HG03175 (cell line): ENCODE measurements at regions not wholly inside any gene's neighbourhood (a gene's known extent, or its start where the extent isn't known, plus 50 kb on each side); places are given as distances from the start of the nearest gene placed in this dataset.

Experiments used
- ATAC-seq: cut with Tn5 transposase; IDR thresholded peaks from one replicate; pipeline ENCODE4 v1.9.1; 2021; ENCODE audit warnings: mild to moderate bottlenecking, moderate library complexity; ENCODE audit not compliant: unreplicated experiment

DNA sequence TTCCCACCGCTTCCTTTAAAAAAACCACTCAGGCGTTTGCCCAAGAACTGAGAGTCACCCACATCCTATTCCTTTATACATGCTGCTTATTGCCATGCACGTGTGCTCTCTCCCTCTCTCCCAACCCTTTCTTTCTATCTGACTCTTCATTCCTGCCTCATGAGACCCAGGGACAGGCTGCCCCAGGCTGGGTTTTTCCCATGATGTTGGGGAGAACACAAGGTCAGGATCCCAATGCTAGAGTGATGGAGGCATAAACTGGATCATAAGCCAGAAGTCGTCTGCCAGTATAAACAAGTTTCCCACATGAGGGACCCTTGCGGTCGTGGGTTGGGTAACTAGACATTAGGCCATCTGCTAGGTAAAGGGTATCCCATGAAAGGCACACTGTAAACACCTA is 64.9 kb downstream of the CD2 start:
- ATAC-seq: no peak

DNA sequence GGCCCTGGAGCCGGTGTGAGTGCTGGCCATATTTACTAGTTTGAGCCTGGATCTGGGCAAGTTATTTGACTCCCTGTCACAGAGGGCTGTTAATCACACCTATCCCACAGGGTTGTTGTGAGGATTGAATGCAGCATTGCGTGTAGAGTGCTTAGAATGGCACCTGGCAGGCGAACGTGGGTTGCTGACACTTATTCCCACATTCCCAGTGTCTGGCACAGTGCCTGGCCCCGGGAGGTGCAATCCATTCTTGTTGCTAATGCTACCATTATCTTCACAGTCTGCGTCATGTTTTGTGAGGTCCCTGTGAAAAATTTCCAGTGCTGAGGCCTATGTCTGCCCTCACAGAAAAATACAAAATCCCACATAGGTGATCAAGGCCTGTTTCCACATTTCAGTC is 66.1 kb downstream of the CD2 start:
- ATAC-seq: no peak

DNA sequence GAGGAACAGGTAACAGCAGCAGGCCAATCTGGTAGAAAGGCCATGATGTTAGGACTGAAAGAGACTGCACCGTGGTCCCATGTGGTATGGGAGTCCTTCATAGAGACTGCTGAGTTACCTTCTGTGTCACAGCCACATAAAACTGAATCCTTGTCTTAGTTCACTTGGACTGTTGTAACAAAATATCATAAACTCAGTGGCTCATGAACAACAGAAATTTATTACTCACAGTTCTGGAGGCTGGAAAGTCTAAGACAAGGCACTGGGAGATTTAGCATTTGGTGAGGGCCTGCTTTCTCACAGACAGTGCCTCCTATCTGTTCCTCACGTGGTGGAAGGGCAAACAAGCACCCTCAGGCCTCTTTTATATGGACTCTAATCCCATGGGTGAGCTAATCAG is 67.5 kb downstream of the CD2 start:
- no peak for ATAC-seq

DNA sequence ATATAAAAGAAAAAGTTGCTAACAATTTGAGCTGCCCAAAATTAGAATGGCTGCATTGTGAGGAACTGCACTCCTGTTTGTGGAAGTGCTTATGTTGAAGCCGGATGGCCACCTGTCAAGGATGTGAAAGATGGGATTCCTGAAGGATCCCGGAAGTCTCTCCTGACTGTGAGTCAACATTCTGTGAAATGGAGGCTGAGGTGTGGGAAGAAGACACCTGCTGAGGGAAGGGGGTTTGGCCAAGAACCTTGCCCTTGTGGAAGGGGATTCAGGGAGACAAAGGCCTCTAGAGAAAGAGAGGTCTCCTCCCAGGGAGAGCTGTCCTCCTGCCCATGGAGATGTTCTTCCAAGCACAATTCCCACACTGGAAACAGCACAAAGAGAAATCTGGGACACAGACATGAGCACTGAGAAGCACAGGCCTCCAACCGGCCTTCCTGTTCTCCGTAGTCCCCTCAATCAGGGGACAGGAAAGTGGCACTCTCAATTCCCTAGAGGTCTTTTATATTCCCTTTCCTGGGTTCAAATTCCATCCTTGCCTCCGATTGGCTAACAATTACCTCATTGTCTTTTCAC is 70.5 kb downstream of the CD2 start:
- ATAC-seq: no peak

DNA sequence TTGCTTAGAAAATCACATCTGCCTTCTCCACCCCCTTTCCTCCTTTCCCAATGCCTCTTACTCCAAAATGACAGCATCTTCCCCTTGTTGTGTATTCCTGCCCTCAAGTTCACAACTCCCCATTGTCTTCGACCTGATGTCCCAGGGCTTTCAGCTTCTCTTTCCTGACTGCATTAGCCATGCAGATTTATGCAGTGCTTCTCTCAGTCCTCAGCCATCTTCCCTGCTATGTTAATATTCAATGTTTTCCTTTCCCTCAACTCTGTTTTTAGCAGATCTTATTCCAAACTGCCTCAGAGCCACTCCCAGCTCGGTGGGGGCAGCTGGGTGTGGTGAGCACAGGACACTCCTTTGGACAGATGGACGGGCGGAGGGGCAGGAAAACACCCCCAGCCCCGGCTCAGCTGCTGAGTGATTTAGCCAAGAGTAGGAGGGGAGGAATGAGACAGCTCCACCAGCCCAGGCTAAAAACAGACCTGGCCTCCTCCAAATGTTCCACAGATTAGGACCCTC is 71.0 kb downstream of the CD2 start:
- no peak for ATAC-seq

DNA sequence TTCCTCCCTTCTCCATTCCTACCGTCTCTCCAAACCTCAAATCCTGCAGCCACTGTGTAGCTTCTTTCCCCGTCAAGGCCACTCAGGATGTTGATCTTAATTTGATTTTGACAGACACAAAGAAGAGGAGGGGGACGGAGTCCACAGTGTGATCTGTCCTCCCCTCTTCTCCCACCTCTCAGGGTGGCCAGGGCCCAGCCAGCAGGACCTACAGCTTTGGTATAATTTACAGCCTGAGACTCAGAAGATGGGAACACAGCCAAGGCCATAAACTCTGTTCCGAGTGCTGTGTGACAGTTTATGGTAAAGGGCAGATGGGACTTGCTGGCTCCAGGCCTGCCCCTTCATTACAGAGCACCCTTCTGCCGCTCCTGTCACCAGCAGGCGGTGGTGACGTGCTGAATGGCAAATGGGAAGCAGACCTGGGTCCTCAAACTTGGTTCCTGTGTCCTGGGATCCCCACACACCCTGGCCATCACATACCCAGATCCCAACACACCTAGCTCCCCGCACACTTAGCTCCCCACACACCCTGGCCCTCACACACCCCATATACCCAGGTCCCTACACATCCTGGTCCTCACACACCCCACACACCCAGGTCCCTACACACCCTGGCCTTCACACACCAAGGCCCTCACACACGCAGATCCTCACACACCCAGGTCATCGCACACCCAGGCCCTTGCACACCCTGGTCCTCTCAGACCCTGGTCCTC is 71.6 kb downstream of the CD2 start:
- no peak for ATAC-seq

DNA sequence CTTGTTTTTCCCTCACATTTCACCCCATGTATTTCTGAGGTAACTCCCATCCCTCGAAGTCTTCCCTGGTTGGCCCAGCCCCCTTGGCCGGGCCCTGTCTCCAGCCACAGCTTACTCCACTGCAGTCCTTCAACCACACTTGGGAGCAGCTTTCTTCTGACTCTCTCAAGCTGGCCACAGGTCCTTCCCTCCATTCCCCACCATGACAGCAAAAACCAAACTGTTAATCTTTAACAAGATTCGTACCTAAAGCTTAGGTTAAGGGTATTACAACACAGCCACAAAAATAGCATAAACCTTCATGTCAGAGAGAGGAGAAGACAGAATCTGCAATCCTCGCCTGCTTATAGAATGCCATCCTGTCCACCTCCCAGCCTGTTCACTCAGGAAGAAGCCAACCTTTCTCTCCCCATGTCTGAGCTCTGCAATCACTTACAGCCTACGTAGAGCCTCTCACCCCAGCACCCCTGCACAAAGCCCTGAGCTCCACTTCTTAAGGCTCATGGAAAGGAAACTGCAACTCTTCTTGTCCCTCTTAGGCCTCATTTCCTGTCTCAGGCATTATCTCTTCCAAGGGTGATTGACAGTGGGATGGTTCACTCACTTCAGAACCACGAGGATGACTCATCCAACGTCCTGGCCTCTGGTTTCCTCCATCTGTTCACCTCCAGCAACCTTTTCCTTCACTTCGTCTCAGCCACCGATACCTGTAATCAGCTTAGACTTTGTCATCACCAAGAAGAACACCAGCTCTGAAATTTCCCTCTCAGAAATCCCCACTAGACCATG is 72.8 kb downstream of the CD2 start:
- peak; percentile 89 for ATAC-seq

DNA sequence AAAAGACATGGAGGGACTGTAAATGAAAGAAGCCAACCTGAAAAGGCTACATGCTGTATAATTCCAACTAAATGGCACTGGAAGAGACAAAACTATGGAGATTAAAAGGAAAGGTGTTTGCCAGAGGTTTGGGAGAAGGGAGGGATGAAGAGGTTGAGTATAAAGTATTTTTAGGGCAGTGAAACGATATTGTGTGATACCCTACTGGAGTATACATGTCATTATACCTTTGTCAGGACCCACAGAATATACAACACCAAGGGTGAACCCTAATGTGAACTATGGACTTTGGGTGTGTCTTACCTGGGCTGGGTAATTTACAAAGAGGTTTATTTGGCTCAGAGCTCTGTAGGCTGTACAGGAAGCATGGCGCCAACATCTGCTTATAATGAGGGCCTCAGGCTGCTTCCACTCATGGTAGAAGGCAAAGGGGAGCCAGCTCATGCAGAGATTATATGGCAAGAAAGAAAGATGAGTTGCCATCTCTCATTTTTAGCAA is 73.4 kb downstream of the CD2 start:
- no peak for ATAC-seq

DNA sequence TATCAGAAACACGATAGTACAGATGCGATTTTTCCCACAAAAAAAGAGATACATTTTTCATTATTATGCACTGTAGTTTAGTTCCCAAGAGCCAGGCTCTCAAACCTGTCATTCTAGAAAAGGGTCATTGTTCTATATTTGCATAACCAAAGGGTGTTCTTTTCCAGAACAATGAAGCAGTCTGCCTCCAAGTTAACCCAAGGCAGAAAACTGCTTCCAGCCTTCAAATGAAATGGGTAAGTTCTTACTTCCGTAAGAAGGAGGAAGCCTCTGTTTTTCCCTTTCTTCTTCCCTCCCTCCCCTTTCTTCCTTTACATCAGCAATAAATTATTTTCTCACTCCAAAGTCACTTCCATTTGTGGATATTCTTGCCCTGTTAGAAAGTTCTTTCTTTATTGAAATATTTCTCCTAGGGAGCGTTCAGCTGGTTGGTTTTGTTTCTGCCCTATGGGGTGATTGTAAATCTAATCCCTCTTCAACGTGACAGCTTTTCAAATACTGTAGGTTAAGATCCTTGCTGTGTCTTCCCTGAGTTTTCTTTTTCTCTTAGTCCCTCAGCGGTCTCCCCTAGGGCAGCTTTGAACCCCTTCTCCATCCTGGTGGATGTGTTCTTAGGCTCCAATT is 77.3 kb upstream of the PTGFRN start:
- no peak for ATAC-seq

DNA sequence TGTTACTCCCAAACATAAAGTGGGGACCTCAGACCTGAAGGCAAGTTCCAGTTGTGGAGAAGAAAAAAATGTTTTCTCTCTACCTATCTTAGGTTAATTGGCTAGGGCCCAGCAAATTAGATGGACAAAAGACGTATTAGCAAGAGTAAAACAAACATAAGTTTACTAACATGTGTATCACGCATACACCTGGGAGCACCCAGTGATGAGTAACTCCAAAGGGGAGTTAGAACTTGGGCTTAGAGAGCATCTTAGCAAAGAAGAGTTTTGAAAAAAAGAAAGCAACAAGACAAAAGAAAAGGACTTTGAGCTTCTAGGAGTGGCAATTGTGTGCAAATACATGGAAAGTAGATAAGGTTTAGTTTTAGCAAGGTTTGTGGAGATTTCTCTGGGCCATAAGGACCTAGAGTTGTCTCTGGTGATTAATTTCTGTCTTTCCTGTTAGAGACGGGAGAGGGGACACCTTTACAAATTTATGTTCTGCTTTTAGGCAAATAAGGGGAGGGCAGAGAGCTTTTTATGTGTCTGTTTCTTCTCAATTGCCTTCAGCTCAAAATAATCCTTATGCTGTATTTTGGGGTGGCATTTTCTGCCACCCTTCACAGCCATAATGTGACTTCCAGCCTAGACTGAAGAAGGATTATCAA is 76.7 kb upstream of the PTGFRN start:
- ATAC-seq: no peak

DNA sequence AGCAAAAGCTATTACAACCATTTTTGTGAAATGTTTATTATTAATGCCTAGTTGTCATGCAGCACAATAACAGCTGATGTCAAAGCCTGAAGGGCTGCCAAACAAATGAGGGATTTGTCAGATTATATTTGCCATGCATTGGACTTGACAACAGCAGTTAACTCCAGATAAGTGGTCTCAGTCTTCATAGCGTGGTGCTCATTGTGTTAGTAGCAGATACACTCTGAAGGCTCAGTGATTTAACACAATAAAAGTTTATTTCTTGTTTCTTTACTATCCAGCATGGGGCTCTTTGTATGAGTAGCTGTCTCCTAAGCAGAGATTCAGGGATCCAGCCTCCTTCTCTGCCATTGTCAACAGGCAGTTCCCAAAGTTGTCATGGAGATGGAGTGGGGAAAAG is 76.0 kb upstream of the PTGFRN start:
- ATAC-seq: no peak

DNA sequence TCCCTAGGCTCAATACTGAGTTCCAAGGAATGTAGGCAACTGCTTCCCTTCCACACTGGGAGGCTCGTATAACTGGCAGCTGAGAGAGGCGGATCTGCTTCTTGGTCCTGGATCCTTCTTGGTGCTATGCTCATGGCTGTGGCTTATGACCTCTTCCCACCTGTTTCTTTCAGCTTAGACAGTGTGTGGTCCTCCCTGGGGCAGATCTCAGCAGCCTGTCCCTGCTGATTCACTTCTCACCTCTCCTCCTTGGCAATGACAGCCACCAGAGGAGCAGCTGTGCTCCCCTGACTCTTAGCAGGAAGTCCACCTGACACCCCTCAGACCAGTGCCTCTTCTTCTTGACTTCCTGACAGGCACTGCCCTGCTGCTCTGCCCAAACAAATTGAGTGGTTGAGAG is 75.1 kb upstream of the PTGFRN start:
- ATAC-seq: no peak

DNA sequence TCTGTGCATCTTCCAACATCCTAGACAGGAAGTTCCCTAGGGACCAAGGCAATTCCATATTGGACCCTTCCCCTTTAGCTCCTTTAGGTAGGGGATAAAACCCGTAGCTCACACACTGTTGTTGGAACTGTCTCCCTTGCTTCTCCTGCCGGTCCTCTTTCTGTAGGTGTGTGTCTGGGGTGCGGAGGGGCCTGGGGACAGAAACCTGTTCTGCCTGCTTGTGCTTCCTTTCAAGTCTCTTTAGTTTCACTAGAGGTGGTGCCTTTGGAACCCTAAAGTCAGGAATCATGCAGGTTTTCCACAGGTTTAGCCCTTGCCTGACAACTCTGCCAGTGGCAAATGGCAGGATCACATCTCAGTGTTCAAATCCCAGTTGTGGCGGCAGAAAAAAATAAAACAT is 74.6 kb upstream of the PTGFRN start:
- no peak for ATAC-seq

DNA sequence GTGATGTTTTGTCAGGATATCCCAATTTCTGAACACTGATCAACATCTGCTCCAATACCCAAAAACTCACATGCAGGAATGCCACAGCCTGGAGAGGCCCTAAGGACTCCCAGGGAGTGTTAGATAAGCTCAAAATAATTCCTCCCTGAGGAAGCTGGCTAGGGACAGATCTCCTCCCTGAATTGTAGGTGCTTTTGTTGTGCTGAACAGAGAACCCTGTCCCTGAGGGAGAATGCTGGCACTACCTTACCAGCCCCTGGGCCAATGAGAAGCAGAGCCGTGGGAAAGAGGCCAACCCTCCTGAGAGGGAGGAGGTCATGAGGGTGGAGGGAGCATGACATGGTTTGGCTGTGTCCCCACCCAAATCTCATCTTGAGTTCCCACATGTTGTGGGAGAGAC is 73.6 kb upstream of the PTGFRN start:
- no peak for ATAC-seq

DNA sequence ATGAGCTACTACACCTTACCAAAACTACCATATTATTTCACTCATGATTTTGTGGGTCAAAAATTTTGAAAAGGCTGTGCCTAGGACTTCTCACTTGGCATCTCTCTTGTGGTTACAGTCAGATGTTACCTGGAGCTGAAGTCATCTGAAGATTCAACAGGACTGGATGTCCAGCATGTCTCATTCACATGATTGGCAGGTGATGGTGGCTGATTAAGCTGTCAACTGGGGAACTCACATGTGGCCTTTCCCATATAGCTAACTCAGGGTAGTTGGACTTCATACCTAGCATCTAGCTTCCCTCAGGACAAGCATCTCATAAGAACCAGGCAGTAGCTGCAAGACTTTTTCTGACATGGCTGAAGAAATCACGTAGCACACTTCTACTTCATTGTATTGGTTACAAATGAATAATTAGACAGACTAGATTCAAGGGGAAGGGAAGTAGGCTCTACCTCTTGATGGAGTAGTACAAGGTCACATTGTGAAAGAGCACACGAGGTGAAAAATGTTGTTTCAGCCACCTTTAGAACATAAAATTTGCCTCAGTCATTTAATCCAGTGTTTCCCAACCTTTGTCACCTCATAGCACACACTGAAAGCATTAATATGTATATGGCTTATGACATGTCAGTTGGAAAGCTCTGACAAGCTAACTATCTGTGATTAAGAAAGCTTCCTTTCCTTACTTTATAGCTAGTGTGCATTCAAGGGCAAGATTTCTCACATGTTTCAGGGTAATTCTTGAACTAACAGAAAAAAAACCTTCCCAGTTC is 68.0 kb upstream of the PTGFRN start:
- no peak for ATAC-seq

DNA sequence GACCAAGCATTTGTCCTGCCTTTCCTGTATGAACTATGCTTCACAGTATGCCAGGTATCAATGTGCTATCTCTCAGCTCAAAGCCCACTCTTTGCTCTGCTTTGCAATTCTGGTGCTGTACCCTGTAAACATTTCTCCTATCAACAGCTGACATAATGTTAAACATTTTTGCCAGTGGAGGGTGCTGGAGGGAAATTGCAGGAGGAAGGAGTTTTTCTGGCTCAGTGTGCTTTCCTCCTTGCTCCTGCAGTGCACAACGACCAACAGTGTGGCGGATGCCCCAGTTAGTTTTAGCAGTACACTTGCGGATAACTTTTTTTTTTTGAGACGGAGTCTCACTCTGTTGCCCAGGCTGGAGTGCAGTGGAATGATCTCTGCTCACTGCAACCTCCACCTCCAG is 67.1 kb upstream of the PTGFRN start:
- ATAC-seq: no peak

DNA sequence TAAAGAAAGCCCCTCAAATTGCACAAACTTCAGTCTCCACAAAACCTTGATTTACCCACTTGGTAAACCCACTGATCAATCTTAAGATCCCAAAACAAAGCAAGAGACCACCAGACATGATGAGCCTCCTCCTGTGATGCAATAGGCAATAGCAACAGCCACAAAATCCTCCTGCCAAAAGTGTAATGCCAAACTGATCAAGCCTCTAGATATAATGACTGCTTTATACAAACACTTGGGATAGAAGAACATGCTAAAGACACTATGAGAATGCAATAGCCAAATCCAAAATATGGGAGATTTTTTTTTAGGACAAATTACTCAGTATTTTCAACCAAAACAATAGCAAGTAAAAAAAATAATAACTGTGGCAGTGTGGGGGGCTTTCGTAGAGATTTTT is 64.9 kb upstream of the PTGFRN start:
- ATAC-seq: no peak

DNA sequence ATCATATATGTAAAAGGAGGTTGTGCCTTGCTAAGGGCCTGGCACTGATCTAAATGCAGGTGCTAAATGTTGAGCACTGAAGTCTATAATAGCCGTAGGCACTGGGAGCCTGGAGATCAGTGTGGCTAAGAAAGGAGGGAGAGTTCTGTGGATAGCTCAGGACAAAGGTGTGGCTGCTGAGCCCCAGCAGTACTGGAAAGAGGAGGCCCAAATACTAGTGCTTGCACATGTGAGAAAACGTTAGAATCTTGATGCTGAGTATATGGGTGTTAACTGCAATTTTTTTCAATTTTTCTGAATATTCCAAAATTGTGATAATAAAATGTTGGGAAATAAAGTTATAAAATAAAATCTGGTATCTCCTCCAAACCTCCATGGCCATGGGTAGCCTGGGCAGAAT is 62.5 kb upstream of the PTGFRN start:
- ATAC-seq: no peak

DNA sequence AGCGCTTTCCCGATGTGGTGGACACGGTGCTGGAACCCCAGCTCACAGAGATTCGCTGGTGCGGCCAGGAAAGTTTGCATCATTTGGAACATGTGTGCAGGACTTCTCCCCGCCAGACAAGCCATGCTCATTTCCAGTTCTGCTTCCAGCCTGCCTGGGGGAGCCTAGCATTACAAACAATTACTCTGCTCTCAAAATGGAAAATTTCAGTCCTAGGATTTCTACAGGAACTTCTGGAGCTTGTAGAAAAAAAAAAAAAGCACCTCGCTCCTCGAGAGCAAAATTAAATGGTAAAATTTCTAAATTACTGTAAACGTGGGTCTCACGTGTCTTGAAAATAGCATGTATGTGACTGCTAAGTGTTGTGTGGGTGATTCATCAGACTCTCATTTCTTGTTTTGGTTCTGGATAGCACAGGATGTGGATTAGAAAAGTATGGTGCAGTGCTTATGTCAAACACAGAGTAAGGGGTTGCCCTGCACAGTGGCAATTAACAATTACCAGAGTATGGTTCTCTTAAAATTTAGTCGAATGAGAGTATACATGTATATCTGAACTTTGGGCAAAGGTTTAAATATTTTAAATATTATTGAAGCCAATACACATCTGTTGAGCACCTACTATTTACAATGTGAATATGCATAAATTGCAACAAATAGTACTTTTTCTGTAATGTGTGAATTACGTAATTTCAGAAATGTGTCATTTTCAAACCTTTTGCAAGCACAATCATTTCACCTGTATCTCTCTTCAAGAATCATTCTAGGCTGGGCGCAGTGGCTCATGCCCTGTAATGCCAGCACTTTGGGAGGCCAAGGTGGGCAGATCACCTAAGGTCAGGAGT is 61.8 kb upstream of the PTGFRN start:
- no peak for ATAC-seq
